Hypothalamus (tissue), 51 donors: ENCODE measurements at regions not wholly inside any gene's neighbourhood (a gene's known extent, or its start where the extent isn't known, plus 50 kb on each side); places are given as distances from the start of the nearest gene placed in this dataset.
A peak's percentile ranks its signal among the peaks of the same experiment; 100 is the strongest.
"Not testable (repeated sequence)": the region's sequence is repeated elsewhere in the genome, so short reads cannot be mapped to it uniquely, and the experiment has no call there.

ENCODE experiments used
- DNase-seq, 51 donors: peaks; one replicate each; lab custom pipeline; 2025; lab: John Stamatoyannopoulos, UW

GRCh38 chr1:245062741-245063305 lies 92.0 kb upstream of the KIF26B start:
- DNase-seq, result no peak

GRCh38 chr1:245061808-245062207 lies 93.0 kb upstream of the KIF26B start:
- not testable (repeated sequence) for DNase-seq

GRCh38 chr1:245060684-245061374 lies 94.0 kb upstream of the KIF26B start:
- no peak for DNase-seq

GRCh38 chr1:245059806-245060424 lies 94.9 kb upstream of the KIF26B start:
- no peak for DNase-seq

DNA sequence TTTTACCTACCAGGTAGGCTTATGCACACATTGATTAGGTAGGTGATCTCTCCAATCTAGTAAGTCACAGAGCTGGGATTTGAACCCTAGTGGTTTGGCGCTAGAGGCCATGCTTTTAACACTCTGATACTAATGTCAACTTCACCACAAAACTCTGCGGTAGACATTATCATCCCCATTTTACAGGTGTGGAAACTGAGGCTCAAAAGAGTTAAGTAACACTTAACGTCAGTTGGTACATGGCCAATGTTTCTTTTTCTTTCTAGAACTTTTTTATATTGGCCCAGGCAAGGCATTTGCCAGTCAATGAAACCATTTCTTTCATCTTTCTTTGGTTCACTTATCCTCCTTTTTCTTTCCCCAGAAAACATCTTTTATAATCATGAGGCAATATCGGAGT lies 95.9 kb upstream of the KIF26B start:
- no peak for DNase-seq

- no peak for DNase-seq
Observed at GRCh38 chr1:245058436-245058835, 96.3 kb upstream of the KIF26B start.

GRCh38 chr1:245056913-245057312 lies 97.9 kb upstream of the KIF26B start:
- no peak for DNase-seq

- not testable (repeated sequence) for DNase-seq
Observed at GRCh38 chr1:245056296-245056695, 98.5 kb upstream of the KIF26B start.

DNA sequence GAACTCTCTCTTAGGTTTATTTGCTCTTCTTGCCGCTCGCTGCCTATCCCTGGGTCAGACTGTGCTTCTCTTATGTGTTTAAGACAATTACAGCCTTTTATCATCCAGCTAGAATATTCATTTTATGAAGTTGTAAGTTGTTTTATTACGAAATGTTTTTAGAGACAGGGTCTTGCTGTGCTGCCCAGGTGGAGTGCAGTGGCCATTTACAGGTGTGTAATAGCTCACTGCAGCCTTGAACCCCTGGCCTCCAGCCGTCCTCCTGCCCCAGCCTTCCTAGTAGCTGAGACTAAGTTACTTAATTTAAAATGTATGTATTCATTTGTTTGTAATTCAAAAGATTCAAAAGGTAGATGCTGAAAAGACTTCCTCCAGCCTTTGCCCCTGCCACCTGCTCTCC lies 99.0 kb upstream of the KIF26B start:
- DNase-seq, result no peak

DNA sequence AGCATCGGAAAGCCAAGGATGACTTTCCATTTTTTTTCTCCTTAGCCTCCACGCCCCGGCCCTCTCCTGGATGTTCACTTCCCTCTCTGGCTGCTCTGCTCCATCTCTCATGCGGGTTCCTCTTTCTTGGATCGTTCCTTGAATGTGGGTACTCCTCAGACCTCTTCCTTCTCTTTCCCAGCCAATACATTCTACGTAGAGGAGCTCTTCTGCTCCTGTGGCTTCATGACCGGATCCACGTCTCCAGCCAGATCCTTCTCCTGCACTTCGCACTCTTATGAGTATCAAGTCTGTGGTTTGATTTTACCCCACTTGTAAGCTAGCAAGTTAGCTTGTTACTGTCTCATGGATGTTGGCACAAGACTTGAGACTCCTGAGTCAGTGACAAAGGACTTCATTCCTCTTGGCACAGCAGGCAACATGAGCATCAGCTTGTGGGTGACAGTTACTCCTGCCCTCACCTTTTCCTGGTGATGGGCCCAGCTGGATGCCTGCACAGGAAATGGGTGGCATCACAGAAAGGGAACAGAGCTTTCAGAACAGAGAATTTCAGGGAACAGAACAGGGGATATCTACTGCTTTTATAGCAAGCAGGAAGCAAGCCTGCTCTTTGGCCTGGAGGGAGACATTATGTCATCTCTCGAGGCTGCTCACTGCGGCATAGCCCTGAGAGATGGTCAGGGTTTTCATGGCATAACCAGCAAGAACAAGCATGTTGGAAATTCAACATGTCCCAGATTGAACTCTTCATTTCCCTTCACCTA lies 100.1 kb upstream of the KIF26B start:
- no peak for DNase-seq

DNA sequence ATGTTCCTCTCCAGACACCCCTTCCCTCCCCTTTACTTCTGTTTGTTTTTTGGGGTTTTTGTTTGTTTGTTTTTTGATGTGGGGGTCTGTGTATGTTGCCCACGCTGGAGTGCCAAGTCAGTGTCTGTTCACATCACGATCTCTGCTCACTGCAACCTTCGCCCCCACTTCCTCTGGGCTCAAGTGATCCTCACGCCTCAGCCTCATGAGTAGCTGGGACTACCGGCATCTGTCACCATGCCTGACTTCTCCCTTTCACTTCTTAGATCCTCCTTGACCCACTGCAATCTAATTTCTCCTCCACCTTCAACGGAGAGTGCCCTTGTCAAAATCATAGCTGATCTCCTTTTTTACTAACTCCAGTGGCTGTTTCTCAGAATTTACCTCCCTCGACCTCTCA lies 100.7 kb upstream of the KIF26B start:
- DNase-seq, result peak in 4 of 51 donors; percentile 4 to 18 (median 10)

DNA sequence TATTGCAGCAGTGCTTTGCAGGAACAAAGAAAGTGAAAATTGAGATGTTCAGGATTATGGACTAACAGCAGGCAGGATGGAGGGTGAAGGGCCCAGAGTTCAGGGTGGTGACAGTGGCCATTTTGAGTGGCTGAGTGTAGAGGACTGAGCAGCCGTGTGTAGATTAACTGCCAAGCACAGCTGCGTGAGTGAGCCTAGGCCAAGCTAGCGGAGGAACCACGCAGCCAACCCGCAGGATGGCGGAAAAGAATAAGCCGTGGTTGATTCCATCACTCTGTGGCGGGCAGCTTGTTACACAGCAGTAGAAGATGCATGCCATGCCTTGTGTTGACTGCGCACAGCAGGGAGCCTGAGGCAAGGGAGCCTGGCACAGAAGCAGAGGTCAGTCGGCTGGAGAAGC lies 102.5 kb upstream of the KIF26B start:
- no peak for DNase-seq

DNA sequence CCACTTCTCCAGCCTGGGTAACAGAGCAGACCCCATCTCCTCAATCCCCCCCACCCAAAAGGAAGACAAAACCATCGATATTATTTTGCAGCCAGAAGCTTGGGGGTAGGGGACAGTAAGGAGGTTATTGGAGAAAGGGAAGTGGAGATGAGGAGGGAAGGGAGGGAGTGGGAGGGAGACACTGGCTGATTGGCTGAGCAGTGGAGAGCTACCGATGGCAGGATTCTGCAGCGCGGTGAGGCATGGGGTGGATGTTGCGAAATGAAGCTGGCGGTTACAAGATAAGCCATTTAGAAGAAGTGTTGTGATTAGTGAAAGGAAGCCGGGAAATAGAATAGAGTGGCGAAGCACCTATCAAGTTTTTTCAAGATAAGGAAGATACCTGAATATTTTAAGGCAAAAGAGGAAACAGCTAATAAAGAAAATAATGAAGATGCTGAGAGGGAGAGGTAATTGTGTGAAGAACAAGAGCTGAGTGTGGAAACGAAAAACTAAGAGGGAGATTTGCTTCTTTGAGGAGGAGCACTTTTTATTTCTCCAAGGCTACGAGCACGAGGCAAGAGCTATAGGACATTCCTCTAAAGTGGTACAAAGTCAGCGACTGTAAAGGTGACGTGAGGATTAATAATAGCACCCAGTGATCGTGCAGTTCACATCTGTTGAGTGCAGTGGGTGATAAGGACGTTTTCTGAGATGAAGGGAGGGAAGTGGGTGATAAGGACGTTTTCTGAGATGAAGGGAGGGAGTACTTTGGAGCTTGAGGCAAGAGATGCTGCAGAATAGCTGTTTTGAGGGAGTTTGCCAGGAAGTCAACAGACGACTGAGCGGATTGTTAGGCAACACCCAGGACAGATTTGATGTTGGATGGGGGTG lies 103.2 kb upstream of the KIF26B start:
- peak in 15 of 51 donors; percentile 5 to 43 (median 17) for DNase-seq

DNA sequence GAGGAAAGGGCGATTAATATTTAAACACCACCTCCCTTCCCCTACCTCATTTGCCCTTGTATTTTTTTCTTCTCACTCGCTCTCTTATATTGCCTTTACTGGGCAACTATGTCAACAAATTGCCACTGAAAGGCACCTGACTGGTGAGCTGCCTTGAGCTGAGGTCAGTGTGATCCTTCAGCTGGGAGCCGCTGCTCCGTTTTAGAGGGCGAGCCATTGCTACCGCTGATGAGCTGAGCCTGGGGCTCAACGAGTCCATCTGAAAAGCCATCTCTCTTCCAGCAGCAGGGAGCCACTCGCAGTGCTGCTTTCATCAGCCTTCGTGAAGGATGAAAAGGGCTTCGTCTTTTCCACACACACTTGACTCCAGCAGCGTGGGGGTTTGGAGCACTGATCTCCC lies 108.0 kb upstream of the KIF26B start:
- peak in 1 of 51 donors; percentile 7 for DNase-seq

DNA sequence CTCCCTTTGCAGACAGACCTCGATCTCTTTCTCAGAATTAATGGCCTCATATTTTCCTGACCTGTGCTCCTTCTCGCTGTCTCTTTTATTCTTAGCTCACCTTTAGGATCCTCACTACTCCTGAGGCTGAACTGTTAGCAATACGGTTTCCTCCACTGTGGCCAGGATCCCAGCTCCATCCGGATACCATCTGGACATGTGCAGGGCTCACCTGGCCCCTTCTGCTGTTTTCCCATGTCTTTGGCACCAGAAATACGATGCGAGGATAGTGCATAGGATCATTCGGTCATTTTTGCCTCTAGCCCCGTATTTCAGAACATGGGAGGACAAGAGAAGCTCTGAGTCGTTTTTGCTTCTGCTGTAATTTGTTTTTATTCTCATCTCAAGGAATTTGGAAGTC lies 108.5 kb upstream of the KIF26B start:
- no peak for DNase-seq

DNA sequence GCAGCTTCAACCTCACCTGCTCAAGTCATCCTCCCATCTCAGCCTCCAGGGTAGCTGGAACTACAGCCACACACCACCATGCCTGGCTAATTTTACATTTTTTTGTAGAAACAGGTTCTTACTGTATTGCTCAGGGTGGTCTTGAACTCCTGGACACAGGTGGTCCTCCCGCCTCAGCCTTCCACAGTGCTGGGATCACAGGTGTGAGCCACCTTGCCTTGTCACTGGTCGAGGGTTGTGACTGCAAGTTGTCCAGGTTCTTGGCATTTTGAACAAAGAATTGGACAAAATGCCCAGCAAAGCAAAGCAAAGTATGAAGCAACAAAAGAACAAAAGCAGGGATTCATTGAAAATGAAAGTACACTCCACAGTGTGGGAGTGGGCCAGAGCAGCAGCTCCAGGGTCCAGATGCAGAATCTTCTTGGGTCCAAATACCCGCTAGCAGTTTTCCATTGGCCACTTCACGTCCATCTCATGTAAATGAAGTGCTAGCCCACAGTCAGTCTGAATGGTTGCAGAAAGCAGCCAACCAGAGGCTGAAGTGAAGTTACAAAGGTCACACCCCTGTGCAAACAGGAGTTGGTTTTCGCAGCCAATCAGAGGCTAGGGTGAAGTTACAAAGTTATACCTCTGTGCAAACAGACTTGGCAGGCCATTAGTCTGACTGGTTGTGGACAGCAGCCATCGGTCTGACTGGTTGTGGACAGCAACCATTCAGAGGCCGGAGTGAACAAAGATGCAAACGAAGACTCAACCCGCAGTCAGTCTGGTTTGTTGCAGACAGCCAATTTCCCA lies 109.5 kb upstream of the KIF26B start:
- peak in 19 of 51 donors; percentile 4 to 53 (median 23) for DNase-seq

DNA sequence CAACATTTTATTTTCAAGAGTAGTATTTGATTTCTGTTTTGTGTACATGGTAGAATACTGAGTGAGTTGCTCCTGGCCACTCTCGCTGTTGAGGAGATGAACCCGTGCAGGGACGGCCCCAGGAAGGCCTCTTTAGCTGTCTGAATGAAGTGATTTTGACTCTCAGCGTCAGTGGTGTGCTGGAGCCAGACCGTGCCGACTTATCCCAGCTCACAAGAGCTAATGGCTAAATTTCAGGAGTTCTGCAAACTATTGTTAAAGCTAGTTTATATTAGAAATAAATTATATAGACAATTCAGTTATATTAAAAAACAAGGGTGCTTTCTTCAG lies 111.2 kb upstream of the KIF26B start:
- no peak for DNase-seq

DNA sequence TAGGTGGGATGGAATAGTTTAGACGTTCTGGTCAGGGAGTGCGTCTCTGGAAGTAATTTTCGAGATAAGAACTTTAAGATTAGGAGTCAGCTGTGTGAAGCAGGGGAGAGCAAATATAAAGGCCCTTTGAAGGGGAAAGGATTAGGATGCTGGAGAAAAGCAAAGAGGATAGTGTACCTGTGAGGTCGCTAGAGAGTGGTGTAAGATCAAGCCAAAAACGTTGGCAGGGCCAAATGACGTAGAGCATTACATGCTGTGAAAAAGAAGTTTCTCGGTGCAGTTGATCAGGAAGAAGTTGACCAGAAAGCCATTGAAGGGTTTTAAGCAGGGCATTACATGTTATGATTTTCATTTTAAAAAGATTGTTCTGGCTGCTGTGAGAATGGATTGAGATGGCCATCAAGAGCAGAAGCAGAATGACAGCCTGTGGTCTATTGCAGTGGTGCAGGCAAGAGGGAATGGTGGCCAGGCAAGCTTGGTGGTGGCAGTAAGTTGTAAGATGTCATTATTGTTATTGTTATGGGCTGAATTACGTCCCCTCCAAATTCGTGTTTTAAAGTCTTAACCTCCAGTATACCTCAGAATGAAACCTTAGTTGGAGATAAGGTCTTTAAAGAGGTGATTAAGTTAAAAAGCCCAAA lies 113.6 kb upstream of the KIF26B start:
- no peak for DNase-seq

GRCh38 chr1:245039196-245039595 lies 115.6 kb upstream of the KIF26B start:
- no peak for DNase-seq
